Left lung (tissue), 4 donors: ENCODE measurements at regions not wholly inside any gene's neighbourhood (a gene's known extent, or its start where the extent isn't known, plus 50 kb on each side); places are given as distances from the start of the nearest gene placed in this dataset.

Source experiments
- ATAC-seq: fragments of 200-7000 bp; cut with Tn5 transposase; one replicate; pipeline ENCODE4 v1.9.1; 2020; ENCODE audit warnings: moderate library complexity
- DNase-seq, 4 donors: peaks; one replicate each; pipeline ENCODE4 v3.0.0-alpha.2; 2013 to 2020
- H3K27ac ChIP-seq, 2 donors: fragments of 200-600 bp; sonication (generic) in 1 of 2; one replicate each; pipeline versions ENCODE4 v1.5.0 to v1.8.0; 2020 to 2021
- H3K27me3 ChIP-seq, 2 donors: fragments of 200-600 bp; sonication (generic) in 1 of 2; one replicate each; pipeline versions ENCODE4 v1.5.0 to v1.8.0; 2020 to 2021
- H3K36me3 ChIP-seq, 2 donors: fragments of 200-600 bp; sonication (generic) in 1 of 2; one replicate each; pipeline versions ENCODE4 v1.5.0 to v1.8.0; 2020 to 2021
- H3K4me1 ChIP-seq, 2 donors: fragments of 200-600 bp; one replicate each; pipeline ENCODE4 v1.8.0; 2021
- H3K4me3 ChIP-seq, 2 donors: fragments of 200-600 bp; sonication (generic) in 1 of 2; one replicate each; pipeline versions ENCODE4 v1.5.0 to v1.8.0; 2020 to 2021; ENCODE audit warnings: mild to moderate bottlenecking in 1 of 2
- H3K9me3 ChIP-seq, 2 donors: fragments of 200-600 bp; sonication (generic) in 1 of 2; one replicate each; pipeline versions ENCODE4 v1.5.0 to v1.8.0; 2020 to 2021
- intact Hi-C, 2 donors: fragments of 100-400 bp; cut with DNase I; formaldehyde crosslinking; loops; one replicate each; pipeline versions ENCODE4 v1.11.2 to v1.14.2; 2022
- TF ChIP-seq, protein P1 (sequence below), 2 donors: fragments of 200-600 bp; sonication (generic) in 1 of 2; IDR thresholded peaks; one replicate each; pipeline versions ENCODE4 v1.5.0 to v1.8.0; 2021; ENCODE audit warnings: antibody characterized with exemption in 2 of 2
- donor health status: DM: no; HTN: yes; CAD: no.
- donor health status: DM: no; HTN: no; CAD: no.

DNA sequence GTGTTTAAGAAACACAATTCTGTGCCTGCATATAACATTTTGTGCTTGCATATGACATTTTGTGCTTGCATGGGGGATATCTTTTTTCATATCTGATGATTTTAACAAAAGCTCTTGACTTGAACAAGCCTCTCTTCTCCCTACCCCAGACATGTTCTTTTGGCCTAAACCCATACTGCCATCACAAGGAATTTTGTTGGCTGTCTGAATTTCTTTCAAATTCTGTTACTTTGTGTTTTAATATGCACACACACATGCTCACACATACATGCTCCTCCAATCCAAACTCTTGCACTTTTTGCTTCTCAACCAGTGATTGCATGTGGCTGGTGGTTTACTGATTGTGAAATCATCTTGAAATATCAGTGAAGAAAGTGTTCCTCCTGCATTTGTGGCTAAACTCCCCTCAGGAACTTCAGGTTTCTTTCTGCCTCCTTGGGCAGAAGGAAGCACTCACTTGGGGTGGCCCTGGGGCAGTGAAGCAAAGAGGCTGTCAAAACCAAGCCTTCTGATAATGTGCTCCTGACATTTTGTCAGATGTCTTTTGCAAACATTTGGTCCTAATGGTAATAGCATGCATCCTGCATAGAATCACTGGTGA is 377.2 kb upstream of the KLF4 start:
- Histone ChIP-seq H3K4me3 (no peak overlapping the region), H3K9me3 (no peaks in the 10 kb centered on the region), H3K27me3 (no peaks in the 10 kb centered on the region), H3K27ac (peak overlapping the region in 1 of 2 donors; percentile 75), H3K36me3 (no peaks in the 10 kb centered on the region), H3K4me1 (peaks cover 0 to 49% of the 10 kb centered on the region in 2 donors)
- TF ChIP-seq, protein P1, sequence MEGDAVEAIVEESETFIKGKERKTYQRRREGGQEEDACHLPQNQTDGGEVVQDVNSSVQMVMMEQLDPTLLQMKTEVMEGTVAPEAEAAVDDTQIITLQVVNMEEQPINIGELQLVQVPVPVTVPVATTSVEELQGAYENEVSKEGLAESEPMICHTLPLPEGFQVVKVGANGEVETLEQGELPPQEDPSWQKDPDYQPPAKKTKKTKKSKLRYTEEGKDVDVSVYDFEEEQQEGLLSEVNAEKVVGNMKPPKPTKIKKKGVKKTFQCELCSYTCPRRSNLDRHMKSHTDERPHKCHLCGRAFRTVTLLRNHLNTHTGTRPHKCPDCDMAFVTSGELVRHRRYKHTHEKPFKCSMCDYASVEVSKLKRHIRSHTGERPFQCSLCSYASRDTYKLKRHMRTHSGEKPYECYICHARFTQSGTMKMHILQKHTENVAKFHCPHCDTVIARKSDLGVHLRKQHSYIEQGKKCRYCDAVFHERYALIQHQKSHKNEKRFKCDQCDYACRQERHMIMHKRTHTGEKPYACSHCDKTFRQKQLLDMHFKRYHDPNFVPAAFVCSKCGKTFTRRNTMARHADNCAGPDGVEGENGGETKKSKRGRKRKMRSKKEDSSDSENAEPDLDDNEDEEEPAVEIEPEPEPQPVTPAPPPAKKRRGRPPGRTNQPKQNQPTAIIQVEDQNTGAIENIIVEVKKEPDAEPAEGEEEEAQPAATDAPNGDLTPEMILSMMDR (IDR thresholded peaks at IDR 0.05): no peak
- intact Hi-C loops: no loop called here
- peak; percentile 31 for ATAC-seq
- peak in 1 of 4 donors; percentile 20 for DNase-seq

DNA sequence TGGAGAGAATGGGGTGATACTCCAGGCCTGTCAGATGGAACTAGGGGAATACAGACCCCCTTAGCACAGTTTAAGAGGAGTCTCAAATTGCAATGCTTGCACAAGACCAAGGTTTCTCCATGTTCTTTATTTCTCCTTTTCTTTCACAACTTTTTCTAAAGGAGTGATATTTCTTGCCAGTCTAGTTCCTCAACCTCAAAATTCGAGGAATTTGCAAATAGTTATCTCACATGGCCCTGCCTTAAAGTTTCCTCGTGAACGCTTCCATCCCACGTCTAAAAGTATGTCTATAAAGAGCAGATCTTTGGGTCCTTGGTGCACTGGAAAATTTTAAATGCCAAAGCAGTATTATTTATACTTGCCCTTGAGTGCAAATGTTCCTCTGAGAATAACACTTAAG is 373.8 kb upstream of the KLF4 start:
- Histone ChIP-seq H3K4me3 (no peak overlapping the region), H3K9me3 (no peaks in the 10 kb centered on the region), H3K4me1 (peaks cover 0 to 41% of the 10 kb centered on the region in 2 donors), H3K27ac (peak overlapping the region in 1 of 2 donors; percentile 49), H3K36me3 (no peaks in the 10 kb centered on the region), H3K27me3 (no peaks in the 10 kb centered on the region)
- ATAC-seq (peak; percentile 17), DNase-seq (no peak)
- intact Hi-C loops: no loop called here
- TF ChIP-seq, protein P1 (IDR thresholded peaks at IDR 0.05): no peak

DNA sequence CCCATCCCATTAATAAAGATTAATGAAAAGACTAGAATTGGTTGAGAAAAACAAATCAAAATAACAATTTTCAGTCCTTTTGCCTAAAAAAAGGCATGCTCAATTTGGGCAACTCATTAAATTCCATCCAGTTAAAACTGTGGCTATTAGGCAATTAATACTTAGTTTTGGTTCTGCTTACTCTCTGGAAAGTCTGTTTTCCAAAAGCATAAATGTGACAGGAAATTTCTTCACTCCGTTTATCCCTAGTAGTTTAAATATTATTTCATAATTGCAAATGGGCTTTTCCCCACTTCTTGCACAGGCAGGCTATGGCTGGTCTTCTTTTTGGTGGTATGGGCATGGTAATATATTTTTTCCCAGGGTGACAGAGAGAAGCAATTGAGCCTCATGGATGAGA is 373.3 kb upstream of the KLF4 start:
- TF ChIP-seq, protein P1 (IDR thresholded peaks at IDR 0.05): no peak
- peak; percentile 24 for ATAC-seq
- intact Hi-C loops: no loop called here
- Histone ChIP-seq H3K27me3 (no peaks in the 10 kb centered on the region), H3K4me3 (no peak overlapping the region), H3K9me3 (no peaks in the 10 kb centered on the region), H3K27ac (peak overlapping the region in 1 of 2 donors; percentile 49), H3K36me3 (no peaks in the 10 kb centered on the region), H3K4me1 (peaks cover 0 to 35% of the 10 kb centered on the region in 2 donors)
- no peak for DNase-seq

DNA sequence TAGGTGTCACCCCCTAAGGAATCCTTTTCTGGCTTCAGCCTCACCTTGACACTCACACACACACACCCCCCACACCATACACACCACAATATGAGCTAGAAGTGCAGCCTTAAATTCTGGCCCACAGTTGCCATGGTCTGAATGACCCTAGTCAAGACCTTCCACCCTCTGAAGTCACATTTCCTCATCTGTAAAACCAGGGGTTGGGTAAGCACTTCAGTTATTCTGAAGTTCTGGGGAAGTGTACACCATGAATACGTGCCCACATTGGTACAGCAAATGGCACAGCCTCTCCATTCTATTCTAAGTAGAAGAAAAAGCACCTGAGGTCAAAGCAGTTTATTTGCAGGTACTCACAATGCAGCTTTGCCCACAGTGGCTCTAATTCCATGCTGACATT is 372.8 kb upstream of the KLF4 start:
- H3K27me3 ChIP-seq: no peaks in the 10 kb centered on the region
- peak overlapping the region in 1 of 2 donors; percentile 49 for H3K27ac ChIP-seq
- peaks cover 0 to 30% of the 10 kb centered on the region in 2 donors for H3K4me1 ChIP-seq
- H3K9me3 ChIP-seq: no peaks in the 10 kb centered on the region
- no peak for DNase-seq
- TF ChIP-seq, protein P1 (IDR thresholded peaks at IDR 0.05): no peak
- intact Hi-C loops: no loop called here
- peak; percentile 61 for ATAC-seq
- H3K4me3 ChIP-seq: no peak overlapping the region
- H3K36me3 ChIP-seq: no peaks in the 10 kb centered on the region

DNA sequence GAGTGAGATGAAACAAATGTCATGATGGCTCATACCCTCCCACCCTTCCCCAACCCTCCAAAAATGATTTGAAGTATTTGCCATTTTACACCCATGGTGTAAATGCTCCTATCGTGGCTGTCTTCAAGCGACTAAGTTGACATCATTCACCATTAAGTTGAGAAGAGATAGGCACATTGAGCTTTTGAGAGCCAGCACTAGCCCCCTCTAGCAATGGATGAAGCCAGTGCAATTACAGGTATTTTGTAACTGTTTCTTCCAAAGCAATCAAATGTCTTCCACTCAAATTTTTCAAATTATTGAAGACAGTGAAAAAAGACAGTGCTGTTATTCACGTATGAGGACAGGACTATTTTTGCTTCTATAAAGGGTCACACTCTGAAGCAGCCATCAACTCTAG is 371.5 kb upstream of the KLF4 start:
- peaks cover 0 to 2% of the 10 kb centered on the region in 2 donors for H3K9me3 ChIP-seq
- ATAC-seq: no peak
- peaks cover 0 to 22% of the 10 kb centered on the region in 2 donors for H3K4me1 ChIP-seq
- no peak for DNase-seq
- no peaks in the 10 kb centered on the region for H3K36me3 ChIP-seq
- TF ChIP-seq, protein P1 (IDR thresholded peaks at IDR 0.05): no peak
- intact Hi-C loops: no loop called here
- H3K27me3 ChIP-seq: no peaks in the 10 kb centered on the region
- H3K4me3 ChIP-seq: no peak overlapping the region
- no peak overlapping the region for H3K27ac ChIP-seq
